Tibial artery (tissue), 4 donors: ENCODE measurements at regions not wholly inside any gene's neighbourhood (a gene's known extent, or its start where the extent isn't known, plus 50 kb on each side); places are given as distances from the start of the nearest gene placed in this dataset.
"Not testable (repeated sequence)": the region's sequence is repeated elsewhere in the genome, so short reads cannot be mapped to it uniquely, and the experiment has no call there.

ENCODE experiments used
- DNase-seq, 2 donors: peaks; one replicate each; pipeline ENCODE4 v3.0.0-alpha.2; 2019
- H3K27ac ChIP-seq, 2 donors: fragments of 200-600 bp; sonication (generic) in 1 of 2; 1 replicate in 1 of 2; 2 replicates in 1 of 2; pipeline ENCODE4 v1.5.1; 2018 to 2019; ENCODE audit warnings: mild to moderate bottlenecking in 1 of 2
- H3K27me3 ChIP-seq, 2 donors: fragments of 200-600 bp; sonication (generic) in 1 of 2; one replicate each; pipeline versions ENCODE4 v1.5.1 to v1.6.0; 2016 to 2019
- H3K36me3 ChIP-seq, 3 donors: fragments of 200-600 bp; sonication (generic) in 2 of 3; one replicate each; pipeline ENCODE4 v1.5.1; 2016 to 2019; ENCODE audit warnings: mild to moderate bottlenecking in 2 of 3
- H3K4me1 ChIP-seq, 4 donors: fragments of 200-600 bp; sonication (generic) in 2 of 4; 1 replicate in 3 of 4; 2 replicates in 1 of 4; pipeline ENCODE4 v1.5.1; 2016 to 2019
- H3K4me3 ChIP-seq, 2 donors: fragments of 200-600 bp; sonication (generic) in 1 of 2; 1 replicate in 1 of 2; 2 replicates in 1 of 2; pipeline ENCODE4 v1.5.1; 2018 to 2019; ENCODE audit warnings: mild to moderate bottlenecking in 2 of 2
- H3K9me3 ChIP-seq, 3 donors: fragments of 200-600 bp; sonication (generic) in 1 of 3; one replicate each; pipeline ENCODE4 v1.5.1; 2016 to 2019
- intact Hi-C: fragments of 100-400 bp; cut with DNase I; formaldehyde crosslinking; loops from one replicate; pipeline ENCODE4 v1.15.0; 2023; ENCODE audit warnings: low total_unique reads
- TF ChIP-seq, protein P1 (sequence below), 2 experiments: fragments of 200-600 bp in 1 of 2; fragments of 450-650 bp in 1 of 2; IDR thresholded peaks; one replicate each; pipeline ENCODE4 v1.5.1; 2017 to 2019; ENCODE audit warnings: antibody characterized with exemption in 2 of 2, mild to moderate bottlenecking in 1 of 2, moderate library complexity in 1 of 2

- Histone ChIP-seq H3K27ac (no peak overlapping the region), H3K27me3 (no peaks in the 10 kb centered on the region), H3K4me1 (no peaks in the 10 kb centered on the region), H3K4me3 (no peak overlapping the region), H3K9me3 (peaks cover 0 to 9% (median 0%) of the 10 kb centered on the region in 3 donors), H3K36me3 (no peaks in the 10 kb centered on the region)
- TF ChIP-seq, protein P1, sequence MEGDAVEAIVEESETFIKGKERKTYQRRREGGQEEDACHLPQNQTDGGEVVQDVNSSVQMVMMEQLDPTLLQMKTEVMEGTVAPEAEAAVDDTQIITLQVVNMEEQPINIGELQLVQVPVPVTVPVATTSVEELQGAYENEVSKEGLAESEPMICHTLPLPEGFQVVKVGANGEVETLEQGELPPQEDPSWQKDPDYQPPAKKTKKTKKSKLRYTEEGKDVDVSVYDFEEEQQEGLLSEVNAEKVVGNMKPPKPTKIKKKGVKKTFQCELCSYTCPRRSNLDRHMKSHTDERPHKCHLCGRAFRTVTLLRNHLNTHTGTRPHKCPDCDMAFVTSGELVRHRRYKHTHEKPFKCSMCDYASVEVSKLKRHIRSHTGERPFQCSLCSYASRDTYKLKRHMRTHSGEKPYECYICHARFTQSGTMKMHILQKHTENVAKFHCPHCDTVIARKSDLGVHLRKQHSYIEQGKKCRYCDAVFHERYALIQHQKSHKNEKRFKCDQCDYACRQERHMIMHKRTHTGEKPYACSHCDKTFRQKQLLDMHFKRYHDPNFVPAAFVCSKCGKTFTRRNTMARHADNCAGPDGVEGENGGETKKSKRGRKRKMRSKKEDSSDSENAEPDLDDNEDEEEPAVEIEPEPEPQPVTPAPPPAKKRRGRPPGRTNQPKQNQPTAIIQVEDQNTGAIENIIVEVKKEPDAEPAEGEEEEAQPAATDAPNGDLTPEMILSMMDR (IDR thresholded peaks at IDR 0.05): no peak
- no peak for DNase-seq
- intact Hi-C loops: no loop called here
Observed at GRCh38 chr7:138247568-138248333, 171.5 kb downstream of the AKR1D1 start.

- Histone ChIP-seq H3K27me3 (no peaks in the 10 kb centered on the region), H3K36me3 (no peaks in the 10 kb centered on the region), H3K27ac (no peak overlapping the region), H3K4me3 (no peak overlapping the region), H3K9me3 (peaks cover 0 to 9% (median 0%) of the 10 kb centered on the region in 3 donors), H3K4me1 (no peaks in the 10 kb centered on the region)
- DNase-seq: no peak
- TF ChIP-seq, protein P1 (IDR thresholded peaks at IDR 0.05): no peak
- intact Hi-C loops: no loop called here
Observed at GRCh38 chr7:138248609-138249008, 172.3 kb downstream of the AKR1D1 start.

- peaks cover 0 to 9% (median 0%) of the 10 kb centered on the region in 3 donors for H3K9me3 ChIP-seq
- no peaks in the 10 kb centered on the region for H3K36me3 ChIP-seq
- H3K4me1 ChIP-seq: no peaks in the 10 kb centered on the region
- no peak for DNase-seq
- H3K4me3 ChIP-seq: no peak overlapping the region
- intact Hi-C loops: no loop called here
- no peak overlapping the region for H3K27ac ChIP-seq
- H3K27me3 ChIP-seq: no peaks in the 10 kb centered on the region
- TF ChIP-seq, protein P1 (IDR thresholded peaks at IDR 0.05): no peak
Observed at GRCh38 chr7:138249975-138250374, 173.7 kb downstream of the AKR1D1 start.

DNA sequence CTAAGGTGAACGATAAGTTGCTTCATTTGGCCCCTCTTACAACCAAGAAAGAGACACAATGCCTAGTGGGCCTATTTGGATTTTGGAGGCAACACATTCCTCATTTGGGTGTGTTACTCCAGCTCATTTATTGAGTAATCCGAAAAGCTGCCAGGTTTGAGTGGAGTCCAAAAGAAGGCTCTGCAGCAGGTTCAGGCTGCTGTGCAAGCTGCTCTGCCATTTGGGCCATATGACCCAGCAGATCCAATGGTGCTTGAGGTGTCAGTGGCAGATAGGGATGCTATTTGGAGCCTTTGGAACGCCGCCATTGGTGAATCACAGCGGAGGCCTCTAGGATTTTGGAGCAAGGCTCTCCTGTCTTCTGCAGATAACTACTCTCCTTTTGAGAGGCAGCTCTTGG lies 176.4 kb downstream of the AKR1D1 start:
- intact Hi-C loops, H3K27me3 ChIP-seq, DNase-seq, H3K36me3 ChIP-seq, H3K27ac ChIP-seq, H3K4me3 ChIP-seq, H3K4me1 ChIP-seq, H3K9me3 ChIP-seq: not testable (repeated sequence)

DNA sequence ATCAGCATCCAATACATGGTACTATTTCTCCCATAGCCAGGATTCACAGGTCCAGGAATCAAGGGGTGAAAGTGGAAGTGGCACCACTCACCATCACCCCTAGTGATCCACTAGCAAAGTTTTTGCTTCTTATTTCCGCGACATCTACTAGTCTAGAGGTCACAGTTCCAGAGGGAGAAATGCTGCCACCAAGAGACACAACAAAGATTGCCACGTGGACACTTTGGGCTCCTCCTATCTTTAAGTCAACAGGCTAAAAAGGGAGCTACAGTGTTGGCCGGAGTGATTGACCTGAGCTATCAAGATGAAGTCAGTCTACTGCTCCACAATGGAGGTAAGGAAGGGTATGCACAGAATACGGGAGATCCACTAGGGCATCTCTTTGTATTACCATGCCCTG lies 178.2 kb downstream of the AKR1D1 start:
- H3K27ac ChIP-seq: no peak overlapping the region
- H3K27me3 ChIP-seq: no peaks in the 10 kb centered on the region
- intact Hi-C loops: no loop called here
- DNase-seq: no peak
- H3K4me3 ChIP-seq: no peak overlapping the region
- TF ChIP-seq, protein P1 (IDR thresholded peaks at IDR 0.05): no peak
- no peaks in the 10 kb centered on the region for H3K4me1 ChIP-seq
- H3K36me3 ChIP-seq: no peaks in the 10 kb centered on the region
- no peaks in the 10 kb centered on the region for H3K9me3 ChIP-seq

DNA sequence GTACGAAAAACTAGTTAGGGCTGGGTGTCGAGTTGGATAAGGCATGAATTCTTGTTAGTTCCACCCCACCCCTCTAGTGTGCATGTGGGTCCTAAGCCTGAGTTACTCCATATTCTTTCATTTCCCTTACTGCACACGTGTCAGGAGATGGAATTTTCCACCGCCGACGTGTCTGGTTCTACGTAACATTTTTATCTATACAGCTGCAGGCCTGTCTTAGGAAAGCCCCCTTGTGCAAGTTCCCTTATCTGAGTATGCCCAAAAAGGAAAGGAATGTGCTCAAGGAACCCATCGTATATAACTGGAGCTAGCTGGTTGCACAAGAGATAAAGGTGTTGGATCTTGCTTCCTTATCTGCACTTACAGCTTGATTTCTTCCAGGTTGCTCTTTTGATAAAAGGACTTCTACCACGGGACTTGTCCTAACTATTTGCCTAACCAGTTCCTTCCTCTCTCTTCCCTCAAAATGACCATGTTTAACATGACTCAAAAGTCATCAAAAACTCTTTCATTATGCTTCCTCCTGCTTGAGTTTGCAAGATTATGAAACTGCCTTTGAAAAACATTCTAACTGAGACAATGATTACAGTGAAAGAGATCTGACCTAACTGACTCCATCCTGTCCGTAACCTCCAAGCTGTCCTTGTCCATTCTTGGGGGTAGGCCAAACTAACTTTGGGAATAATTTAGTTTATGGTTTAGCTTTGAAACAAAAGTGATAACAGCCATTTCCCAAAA lies 181.4 kb downstream of the AKR1D1 start:
- no peak overlapping the region for H3K4me3 ChIP-seq
- H3K27ac ChIP-seq: no peak overlapping the region
- TF ChIP-seq, protein P1 (IDR thresholded peaks at IDR 0.05): no peak
- H3K36me3 ChIP-seq: no peaks in the 10 kb centered on the region
- DNase-seq: no peak
- no peaks in the 10 kb centered on the region for H3K27me3 ChIP-seq
- H3K4me1 ChIP-seq: no peaks in the 10 kb centered on the region
- H3K9me3 ChIP-seq: no peaks in the 10 kb centered on the region
- intact Hi-C loops: no loop called here
